GM19463 (cell line): ENCODE measurements at regions not wholly inside any gene's neighbourhood (a gene's known extent, or its start where the extent isn't known, plus 50 kb on each side); places are given as distances from the start of the nearest gene placed in this dataset.

Experiments used
- ATAC-seq: cut with Tn5 transposase; IDR thresholded peaks from one replicate; pipeline ENCODE4 v1.9.1; 2021; ENCODE audit warnings: mild to moderate bottlenecking, moderate library complexity; ENCODE audit not compliant: unreplicated experiment

DNA sequence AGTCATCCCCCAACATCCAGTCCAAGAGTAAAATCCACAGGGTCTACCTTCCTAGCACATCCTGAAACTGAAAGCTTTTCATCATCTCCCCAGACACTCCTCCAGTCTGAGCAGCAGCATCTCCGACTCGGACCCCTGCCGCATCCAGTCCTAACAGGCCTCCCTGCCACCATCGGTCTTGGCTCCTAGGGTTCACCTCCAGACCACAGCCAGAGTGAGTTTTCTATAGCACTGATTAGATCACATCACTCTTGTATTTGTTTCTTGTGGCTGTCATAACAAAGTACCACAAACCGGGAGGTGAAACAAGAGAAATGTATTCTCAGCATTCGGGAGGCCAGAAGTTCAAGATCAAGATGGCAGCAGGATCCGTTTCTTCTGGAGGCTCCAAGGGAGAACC, 187.8 kb downstream of the TOMM20 start:
- no peak for ATAC-seq

DNA sequence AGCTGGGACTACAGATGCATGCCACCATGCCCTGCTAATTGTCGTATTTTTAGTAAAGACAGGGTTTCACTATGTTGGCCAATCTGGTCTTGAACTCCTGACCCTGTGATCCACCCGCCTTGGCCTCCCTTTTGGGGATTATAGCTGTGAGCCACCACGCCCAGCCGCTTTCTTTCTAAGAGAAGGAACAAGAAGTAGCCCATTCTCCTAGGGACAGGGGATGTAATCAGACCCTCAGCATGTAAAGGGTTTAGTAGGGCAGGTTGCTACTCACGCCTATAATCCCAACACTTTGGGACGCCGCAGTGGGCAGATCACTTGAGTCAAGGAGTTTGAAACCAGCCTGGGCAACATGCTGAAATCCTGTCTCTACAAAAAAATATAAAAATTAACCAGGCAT, 189.7 kb downstream of the TOMM20 start:
- ATAC-seq, result no peak

DNA sequence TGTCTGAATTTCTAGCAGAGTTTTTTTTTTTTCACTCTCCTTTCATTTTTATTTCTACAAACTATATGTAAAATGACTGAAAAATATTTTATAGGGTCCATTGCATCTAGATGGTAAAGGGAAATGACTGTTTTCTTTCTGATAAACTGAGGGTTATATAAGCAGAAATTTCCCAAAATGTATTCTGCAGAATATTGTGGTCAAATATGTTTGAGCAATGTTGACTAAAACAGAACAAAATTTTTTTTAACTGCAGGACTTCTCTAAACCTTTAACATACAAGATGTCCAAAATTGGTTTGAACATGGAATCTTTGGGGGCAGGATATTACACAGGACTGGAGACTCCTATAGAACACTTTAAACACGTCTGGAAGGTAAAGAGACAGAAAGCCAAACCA, 190.5 kb downstream of the TOMM20 start:
- ATAC-seq, result no peak

DNA sequence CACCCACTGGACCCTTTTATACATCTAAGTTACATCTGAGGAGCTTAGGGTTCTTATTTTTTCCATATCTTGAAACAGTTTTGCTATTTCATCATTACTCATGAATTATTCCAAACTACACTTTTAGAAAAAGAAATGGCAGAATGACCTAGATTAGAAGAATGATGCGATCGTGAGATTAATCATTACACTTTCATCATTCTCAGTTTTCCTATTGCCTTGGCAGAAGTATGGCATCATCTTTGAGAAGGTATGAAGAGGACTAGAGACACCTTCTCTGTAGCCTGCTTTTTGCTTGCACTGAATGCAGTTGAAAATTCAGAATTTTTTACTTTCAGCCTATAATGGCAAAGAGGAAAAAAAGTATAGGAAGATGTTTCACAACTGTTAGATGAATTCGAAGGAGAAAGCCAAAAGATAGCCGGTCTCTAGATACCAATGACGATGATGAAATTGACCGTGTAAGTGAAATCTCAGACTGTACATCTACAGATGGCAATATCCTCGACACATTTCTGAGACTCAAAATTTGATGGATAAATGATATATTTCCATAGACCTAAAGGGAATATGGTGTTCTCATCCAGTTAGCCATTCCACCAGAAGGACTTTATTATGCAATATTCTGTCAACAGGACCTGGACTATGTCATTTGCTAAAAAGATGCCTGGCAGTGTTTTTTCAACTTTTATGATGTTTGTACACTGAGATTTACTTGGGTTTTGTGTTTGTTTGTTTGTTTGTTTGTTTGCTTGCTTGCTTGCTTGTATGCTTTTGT, 191.8 kb downstream of the TOMM20 start:
- no peak for ATAC-seq

DNA sequence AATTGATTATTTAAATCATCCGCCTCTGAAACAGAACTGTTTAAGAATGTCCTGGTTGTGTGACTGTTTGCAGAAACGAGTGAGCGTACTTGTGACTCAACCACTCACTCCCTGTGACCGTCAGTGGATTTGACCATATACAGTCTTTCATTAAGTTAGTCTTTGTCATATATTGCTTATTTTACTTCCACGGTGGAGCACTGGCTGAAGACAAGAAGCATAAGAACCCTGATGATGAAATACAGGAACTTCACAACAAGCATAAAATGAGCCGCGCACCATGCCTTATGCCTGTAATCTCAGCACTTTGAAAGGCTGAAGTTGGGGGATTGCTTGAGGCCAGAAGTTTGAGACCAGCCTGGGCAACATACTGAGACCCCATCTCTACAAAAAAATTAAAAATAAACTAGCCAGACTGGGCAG, 194.0 kb downstream of the TOMM20 start:
- no peak for ATAC-seq

DNA sequence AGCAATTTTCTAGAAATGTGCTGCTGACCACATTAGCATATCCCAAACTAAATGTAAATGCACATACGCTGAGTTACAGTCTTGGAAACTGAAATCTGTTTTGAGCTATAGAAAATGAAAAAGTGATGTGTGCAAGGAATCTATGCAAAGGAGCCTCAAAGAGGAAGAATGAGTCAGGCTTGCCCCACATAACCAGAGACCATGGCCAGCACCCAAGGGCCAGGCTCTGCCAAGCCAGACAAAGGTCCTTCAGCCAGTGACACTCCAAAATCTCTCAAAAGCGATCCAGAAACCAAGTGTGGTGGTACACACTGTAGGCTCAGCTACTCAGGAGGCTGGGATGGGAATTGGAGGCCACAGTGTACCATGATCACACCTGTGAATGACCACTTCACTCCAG, 195.2 kb downstream of the TOMM20 start:
- peak; percentile 93 for ATAC-seq

DNA sequence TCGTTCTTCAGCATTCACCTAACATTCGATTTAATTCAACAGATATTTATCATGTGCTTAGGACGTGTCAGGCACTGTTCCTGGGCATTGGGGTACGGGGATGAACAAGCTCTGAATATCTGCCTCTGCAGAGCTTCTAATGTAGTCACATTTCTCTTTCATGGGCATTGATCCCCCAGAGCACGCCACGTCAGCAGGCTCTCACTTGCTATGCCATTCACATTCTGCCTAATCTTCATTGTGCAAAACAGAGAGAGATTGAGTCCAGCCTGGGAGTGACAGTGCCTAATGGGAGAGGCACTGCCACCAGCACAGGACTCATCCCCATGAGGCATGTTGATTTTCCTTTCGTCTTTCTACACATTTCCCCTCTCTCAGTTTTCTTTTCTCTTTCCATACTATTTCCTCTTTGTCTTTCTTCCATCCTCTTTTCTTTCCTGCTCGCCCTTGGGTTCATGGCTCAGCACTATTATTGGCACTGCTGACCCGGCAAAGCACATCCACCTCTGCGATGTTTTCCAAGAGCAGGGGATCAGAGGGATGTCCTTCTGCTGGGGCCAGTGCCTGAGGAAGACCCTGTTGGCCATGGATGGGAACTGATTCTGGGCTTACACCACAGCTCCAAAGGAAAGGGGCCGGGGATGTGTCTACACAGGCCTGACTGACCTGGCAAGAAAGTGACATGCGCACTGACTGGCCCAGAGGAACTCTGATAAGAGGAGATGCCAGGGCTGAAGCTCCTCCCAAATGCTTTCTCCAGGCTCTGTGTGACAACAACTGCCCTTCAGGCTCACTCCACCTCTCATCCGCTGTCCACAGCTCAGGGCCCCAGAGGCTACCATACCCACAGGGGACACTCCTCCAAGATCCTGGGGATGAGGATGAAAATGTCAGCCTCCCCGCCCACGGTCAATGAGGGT, 195.9 kb downstream of the TOMM20 start:
- peak; percentile 29 for ATAC-seq

DNA sequence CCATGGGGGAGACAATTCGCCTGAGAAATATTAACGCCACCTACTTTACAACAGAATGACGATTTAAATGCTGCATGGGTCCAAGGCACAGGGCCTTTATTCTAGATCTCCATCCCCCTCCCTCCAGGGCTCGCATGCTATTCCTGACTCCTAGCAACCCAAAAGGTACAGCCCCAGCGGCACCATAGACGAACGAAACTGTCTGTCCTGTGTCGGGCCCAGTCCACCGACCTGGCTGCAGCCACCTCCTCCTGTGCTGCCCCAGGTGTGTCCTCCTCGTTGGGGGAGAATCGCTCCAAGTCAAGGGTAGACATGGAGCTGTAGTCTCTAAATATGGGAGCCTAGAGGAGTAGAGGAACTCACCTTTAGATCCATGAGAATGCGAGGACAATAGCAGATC, 196.5 kb downstream of the TOMM20 start:
- no peak for ATAC-seq

DNA sequence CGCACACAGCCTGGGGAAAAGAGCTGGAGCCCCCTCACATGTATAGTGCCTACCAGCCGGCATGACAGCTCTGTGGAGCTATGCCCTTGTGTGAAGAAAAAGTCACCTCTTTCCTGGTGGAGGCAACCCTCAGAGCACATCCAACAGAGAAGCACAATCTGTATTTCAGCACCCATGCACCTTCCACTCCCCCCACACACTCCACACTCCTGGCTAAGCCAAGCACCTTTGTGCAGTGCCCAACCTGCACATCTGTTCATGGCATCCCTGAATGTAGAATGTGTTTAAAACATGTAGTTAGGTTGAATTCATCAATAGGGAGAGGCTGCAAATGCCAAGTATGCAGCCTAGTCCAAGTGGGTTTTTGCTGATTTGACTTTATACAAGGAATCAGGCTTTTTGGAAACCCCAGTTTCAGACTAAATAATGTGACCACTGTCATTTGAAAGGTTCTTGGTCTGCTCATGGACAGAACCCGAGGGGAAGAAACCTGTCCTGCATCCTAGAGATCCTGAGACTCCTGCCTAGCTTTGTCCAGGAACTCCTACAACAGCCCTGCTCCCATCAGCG, 197.1 kb downstream of the TOMM20 start:
- ATAC-seq, result no peak

DNA sequence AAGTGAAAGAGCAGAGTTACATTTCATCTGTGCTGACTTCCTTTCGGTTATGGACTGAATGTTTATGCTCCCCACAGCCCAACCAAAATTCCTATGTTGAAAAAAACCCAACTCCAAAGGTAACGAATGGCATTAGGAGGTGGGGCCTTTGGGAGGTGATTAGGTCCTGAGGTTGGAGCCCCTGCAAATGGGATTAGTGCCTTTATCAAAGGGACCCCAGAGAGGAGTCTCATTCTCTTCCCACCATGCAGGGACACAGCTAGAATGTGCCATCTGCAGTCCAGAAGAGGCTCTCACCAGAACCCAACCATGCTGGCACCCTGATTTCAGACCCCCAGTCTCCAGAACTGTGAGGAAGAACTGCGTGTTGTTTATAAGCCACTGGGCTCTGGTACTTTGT, 199.3 kb downstream of the TOMM20 start:
- no peak for ATAC-seq

DNA sequence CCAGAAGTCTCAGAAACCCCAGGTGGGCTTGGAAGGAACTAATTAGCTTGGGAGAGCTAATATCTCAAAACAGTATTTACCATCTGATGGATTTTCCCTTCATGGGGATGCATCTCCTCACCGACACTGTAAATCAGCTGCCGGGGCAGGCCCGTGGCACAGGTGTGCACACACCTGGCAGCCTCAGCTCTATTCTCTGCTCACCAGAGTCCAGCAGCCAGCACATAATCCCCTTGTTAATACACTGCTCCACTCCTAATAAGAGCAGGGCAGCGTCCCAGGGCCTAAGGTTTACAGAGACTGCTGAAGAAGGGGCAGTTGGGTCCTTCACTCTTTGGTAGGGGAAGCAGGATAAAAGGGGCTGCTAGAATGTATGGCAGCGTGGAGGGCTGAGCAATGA, 200.0 kb downstream of the TOMM20 start:
- ATAC-seq, result no peak

DNA sequence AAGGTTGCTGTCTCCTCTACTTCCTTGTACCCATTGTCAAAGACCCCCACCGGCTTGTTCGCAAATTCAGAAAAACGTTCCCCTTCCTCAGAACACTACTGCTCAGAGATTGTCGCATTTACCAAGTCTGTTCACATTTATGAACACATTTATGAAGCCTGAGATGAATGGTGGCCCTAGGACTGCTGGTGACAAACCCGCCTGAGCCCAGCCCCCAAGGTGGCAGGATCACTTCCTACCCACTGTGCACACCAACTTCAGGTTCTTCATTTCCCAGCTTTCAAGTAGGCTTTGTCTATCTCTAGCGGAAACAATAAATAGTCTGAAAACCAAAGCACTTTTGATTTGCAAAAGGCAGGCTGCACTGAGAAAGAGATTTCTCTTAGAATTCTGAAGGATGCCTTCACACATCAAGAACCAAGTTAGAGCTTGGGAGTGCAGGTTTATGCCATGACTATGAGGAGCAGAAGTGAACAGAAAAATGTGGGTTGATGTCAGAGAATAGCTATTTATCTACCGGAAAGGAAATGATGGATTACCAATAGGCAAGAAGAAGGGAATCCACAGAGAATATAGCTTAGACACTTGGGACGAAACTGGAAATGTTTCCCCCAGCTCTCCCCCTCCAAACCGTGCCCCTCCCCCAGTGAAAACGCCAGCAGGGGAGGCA, 200.5 kb downstream of the TOMM20 start:
- ATAC-seq, result no peak

DNA sequence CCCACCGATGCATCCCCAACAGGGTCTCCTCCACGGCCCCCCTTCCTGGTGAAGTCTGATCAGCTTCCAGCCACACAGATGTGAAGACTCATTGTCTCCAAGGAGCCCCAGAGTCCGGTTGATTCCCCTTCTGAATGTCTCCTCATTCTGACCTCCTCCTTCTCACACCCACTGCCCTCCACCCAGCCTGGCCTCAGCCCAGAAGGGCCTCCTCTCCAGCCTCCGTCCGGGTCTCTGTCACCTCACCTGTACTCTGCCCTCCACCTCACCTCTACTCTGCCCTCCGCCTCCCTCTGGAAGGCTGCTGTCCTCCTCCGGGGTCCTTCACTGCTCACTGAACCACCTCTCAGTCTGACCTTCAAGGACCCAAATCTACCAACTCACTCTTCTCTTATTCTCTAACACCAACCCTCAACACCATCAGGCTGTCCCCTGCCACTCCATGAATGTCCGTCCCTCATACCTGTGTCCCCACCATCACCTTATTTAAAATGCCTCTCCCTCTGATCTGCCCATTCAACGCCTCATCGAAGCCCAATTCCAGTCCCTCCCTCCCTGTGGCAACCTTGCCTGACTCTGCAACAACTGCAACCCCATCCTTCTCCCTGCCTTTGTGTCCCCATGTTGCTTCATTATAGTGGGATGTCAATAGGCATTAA, 201.2 kb downstream of the TOMM20 start:
- peak; percentile 2 for ATAC-seq

DNA sequence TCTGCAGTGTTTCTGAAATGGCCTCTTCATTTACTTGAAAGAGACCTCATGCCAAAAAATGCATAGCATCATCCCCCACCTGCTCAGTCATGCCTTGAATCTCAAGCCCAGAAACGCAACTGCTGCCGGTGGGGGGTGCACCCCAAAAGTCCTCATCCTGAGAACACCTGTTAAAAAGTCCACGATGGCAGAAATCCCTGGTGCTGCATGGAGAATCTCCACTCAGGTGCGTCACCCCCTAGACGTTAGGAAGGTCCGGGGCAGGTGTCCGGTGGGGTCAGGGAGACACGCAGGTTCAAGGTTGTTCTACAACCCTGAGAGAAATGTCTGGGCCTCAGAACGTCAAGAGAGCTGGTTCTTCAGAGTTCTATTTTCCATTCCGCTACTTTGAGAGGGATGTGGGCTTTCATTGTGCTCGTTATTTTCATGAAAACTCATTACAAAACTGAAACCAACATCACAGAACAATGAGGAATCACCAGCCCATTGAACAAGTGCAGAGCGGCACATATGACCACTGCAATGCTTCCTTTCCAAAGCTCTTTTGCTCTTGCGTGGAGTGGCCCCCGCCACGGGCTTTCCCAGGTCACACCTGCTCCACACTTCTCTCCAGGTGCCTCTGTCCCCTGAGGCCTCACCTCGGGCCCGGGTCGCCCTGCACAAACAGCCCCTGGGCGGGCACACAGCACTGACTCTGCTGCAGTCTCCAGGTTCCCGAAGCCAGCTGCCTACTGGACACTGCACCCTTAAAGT, 201.9 kb downstream of the TOMM20 start:
- peak; percentile 87 for ATAC-seq

DNA sequence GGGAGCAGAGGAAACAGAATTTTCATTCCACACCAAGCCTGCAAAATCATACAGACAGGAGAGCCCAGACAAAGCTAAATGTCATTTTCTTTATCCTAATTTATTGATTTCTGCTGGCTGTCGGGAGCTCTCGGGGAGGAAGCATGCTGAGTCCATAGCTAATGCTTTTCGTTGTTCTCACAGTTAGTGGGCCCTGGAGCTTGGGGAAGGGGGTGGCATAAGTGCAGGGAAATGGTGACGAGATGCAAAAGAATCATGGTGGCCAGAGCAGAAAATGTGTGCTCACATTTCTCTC, 202.4 kb downstream of the TOMM20 start:
- no peak for ATAC-seq

DNA sequence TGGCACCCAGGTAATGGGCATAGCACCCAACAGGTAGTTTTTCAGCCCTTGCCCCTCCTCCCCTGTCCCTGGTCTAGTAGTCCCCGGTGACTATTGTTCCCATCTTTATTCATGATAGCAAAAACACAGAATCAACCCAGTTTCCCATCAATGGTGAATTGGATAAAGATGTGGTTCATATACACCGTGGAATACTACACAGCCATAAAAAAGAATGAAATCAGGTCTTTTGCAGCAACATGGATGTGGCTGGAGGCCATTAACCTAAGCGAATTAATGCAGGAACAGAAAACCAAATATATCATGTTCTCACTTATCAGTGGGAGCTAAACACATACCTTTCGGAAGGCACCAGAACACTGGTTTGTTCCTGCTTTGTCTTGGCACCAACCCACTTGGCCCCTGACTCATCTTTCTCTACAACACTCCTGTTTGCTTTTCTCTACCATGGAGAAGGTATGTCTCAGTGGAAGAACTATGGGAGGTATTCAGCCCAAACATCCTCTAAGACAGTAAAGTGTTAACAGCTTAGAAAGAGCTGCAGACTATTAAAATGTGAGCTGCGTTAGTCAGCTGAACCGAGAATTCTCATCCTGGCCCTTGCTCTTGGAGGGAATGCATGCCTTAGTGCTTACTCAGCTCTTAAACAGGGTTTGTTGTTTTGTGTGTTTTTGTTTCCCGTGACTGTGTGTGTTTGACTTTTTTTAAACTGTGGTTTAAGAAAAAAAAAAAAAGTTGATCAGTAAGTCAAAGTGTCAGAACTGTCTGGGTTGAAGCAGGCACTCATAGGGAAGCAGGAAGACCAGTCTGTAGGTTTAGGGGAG, 203.0 kb downstream of the TOMM20 start:
- ATAC-seq, result no peak

DNA sequence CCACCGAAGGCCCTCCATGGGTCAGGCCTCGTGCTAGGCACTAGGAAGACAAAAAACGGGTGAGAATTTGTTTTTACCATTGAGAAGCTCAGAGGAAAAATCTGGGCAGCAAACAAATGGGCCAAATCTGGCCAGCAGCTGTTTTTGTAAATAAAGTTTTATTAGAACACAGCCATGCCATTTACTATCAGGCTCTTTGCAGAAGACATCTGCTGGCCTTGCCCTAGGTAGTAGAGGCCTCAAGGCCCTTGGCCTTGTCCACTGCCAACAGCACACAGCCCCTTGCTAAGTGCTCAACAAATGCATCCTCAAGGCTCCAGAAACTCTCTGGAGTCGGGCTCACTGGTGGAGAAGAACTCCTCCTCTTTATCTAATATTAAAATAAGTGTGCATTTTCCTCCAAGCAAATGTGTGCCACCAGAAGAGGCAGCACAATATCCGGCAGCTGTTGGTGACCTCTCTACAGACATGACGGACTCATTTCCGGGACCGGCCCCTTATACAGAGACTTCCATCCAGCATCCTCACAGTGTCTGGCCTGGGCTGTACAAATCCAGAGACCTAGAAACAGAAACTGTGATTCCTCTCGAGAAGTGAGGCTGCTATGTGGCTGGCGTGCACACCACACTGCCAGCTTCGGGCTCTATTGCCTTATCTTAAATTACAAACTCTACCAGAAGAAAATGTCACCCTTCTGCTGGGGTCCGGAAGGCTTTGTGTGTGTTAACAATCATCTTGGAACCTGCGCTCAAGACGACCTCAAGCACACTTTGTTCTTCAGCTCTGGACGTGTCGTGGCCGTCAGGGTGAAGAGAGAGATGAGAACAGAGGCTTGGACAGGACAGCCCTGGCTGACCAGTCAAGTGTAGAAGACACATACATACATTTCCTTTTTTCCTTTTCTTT, 203.9 kb downstream of the TOMM20 start:
- ATAC-seq, result no peak

DNA sequence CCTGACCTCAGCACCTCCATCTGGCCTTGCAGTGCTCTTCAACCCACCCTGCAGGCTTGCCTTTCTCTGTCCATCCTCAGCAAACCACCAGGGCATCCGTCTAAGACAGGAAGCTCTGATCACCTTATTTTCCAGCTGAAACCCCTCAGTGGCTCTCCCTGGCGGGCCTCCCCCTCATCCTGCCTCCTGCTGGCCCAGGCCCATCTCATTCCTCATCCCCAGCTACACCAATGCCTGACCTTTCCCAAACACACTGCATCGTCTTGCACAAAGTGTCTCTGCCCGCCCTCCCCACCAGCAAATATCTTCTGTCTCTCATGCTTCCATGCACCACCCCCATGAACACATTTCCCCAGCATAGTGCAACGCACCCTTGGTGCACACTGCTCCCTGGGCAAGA, 205.0 kb downstream of the TOMM20 start:
- no peak for ATAC-seq
